Astrocyte (in vitro differentiated cells and primary cell): ENCODE measurements at regions not wholly inside any gene's neighbourhood (a gene's known extent, or its start where the extent isn't known, plus 50 kb on each side); places are given as distances from the start of the nearest gene placed in this dataset.

Experiments
- EZH2 ChIP-seq: IDR thresholded peaks from 2 replicates; pipeline ENCODE4 v1.6.1; 2012; ENCODE audit warnings: mild to moderate bottlenecking, low read length, inconsistent platforms; ENCODE audit not compliant: insufficient read depth
- TF ChIP-seq, protein P1 (sequence below): IDR thresholded peaks from 2 replicates; pipeline ENCODE4 v1.5.1; 2011; ENCODE audit warnings: low read depth, mild to moderate bottlenecking, inconsistent platforms, low read length, moderate library complexity; ENCODE audit not compliant: insufficient read depth

DNA sequence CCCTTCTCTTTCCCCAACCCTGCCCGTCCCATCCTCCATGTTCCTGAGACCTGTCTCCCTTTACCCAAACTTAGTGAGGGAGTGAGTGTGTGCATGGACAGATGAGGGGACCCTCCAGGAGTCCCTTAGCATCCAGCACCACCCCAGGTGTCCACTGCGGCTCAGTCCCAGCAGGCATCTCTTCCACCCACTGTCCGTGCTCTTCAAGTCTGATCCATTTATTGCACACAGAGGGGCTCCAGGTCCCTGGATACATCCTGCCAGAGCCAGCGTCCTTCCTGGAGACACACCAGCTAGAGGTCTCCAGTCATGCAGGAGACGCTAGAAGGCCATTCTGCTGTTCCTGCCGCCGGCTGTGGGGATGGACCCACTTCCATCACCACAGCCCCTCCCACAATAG lies 239.2 kb downstream of the ADGRD1 start:
- TF ChIP-seq, protein P1, sequence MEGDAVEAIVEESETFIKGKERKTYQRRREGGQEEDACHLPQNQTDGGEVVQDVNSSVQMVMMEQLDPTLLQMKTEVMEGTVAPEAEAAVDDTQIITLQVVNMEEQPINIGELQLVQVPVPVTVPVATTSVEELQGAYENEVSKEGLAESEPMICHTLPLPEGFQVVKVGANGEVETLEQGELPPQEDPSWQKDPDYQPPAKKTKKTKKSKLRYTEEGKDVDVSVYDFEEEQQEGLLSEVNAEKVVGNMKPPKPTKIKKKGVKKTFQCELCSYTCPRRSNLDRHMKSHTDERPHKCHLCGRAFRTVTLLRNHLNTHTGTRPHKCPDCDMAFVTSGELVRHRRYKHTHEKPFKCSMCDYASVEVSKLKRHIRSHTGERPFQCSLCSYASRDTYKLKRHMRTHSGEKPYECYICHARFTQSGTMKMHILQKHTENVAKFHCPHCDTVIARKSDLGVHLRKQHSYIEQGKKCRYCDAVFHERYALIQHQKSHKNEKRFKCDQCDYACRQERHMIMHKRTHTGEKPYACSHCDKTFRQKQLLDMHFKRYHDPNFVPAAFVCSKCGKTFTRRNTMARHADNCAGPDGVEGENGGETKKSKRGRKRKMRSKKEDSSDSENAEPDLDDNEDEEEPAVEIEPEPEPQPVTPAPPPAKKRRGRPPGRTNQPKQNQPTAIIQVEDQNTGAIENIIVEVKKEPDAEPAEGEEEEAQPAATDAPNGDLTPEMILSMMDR, result no peak
- no peak for TF ChIP-seq EZH2
